HFFc6 (cell line): ENCODE measurements at regions not wholly inside any gene's neighbourhood (a gene's known extent, or its start where the extent isn't known, plus 50 kb on each side); places are given as distances from the start of the nearest gene placed in this dataset.

Experiments used
- DNase-seq: peaks from one replicate; pipeline ENCODE4 v3.0.0-alpha.2; 2018
- H3K27ac Mint-ChIP-seq: 2 replicates; pipeline ENCODE4 v1.8.0; 2020; ENCODE audit warnings: mild to moderate bottlenecking, mixed read lengths
- H3K27me3 Mint-ChIP-seq: 2 replicates; pipeline ENCODE4 v1.8.0; 2021; ENCODE audit warnings: mild to moderate bottlenecking, moderate library complexity, mixed read lengths; ENCODE audit not compliant: insufficient read depth
- H3K36me3 Mint-ChIP-seq: 2 replicates; pipeline ENCODE4 v1.8.0; 2021; ENCODE audit warnings: low read depth, mixed read lengths
- H3K4me1 Mint-ChIP-seq: 2 replicates; pipeline ENCODE4 v1.8.0; 2020; ENCODE audit warnings: low read depth, mixed read lengths
- H3K4me3 Mint-ChIP-seq: 2 replicates; pipeline ENCODE4 v1.8.0; 2020; ENCODE audit warnings: mild to moderate bottlenecking, moderate library complexity, mixed read lengths
- H3K9me3 Mint-ChIP-seq: 2 replicates; pipeline ENCODE4 v1.8.0; 2020; ENCODE audit warnings: mild to moderate bottlenecking, mixed read lengths
- TF ChIP-seq, protein P1 (sequence below): fragments of 200-600 bp; sonication (generic); IDR thresholded peaks from 2 replicates; pipeline ENCODE4 v1.5.0; 2021; ENCODE audit warnings: antibody characterized with exemption, mild to moderate bottlenecking

DNA sequence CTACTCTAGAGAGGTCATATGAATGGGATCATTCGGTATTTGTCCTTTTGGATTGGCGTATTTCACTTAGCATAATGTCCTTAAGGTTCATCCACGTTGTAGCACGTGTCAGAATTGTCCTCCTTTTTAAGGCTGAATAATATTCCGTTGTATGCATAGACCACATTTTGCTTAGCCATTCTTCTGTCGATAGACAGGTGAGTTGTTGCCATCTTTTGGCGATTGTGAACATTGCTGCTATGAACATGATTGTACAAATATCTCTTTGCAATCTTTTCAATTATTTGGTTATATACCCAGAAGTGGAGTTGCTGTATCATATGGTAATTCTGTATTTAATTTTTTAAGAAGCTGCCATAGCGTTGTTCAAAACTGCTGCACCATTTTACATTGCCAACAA lies 52.4 kb upstream of the GOLGA8J start:
- H3K27me3 Mint-ChIP-seq: peaks cover 9% of the 10 kb centered on the region
- no peak for DNase-seq
- no peaks in the 10 kb centered on the region for H3K36me3 Mint-ChIP-seq
- peaks cover 4% of the 10 kb centered on the region; the same call in 1 of the 2 replicates for H3K9me3 Mint-ChIP-seq
- no peak overlapping the region for H3K4me3 Mint-ChIP-seq
- H3K4me1 Mint-ChIP-seq: no peaks in the 10 kb centered on the region
- no peak overlapping the region for H3K27ac Mint-ChIP-seq
- TF ChIP-seq, protein P1, sequence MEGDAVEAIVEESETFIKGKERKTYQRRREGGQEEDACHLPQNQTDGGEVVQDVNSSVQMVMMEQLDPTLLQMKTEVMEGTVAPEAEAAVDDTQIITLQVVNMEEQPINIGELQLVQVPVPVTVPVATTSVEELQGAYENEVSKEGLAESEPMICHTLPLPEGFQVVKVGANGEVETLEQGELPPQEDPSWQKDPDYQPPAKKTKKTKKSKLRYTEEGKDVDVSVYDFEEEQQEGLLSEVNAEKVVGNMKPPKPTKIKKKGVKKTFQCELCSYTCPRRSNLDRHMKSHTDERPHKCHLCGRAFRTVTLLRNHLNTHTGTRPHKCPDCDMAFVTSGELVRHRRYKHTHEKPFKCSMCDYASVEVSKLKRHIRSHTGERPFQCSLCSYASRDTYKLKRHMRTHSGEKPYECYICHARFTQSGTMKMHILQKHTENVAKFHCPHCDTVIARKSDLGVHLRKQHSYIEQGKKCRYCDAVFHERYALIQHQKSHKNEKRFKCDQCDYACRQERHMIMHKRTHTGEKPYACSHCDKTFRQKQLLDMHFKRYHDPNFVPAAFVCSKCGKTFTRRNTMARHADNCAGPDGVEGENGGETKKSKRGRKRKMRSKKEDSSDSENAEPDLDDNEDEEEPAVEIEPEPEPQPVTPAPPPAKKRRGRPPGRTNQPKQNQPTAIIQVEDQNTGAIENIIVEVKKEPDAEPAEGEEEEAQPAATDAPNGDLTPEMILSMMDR: no peak; the same call in 1 of the 2 replicates

DNA sequence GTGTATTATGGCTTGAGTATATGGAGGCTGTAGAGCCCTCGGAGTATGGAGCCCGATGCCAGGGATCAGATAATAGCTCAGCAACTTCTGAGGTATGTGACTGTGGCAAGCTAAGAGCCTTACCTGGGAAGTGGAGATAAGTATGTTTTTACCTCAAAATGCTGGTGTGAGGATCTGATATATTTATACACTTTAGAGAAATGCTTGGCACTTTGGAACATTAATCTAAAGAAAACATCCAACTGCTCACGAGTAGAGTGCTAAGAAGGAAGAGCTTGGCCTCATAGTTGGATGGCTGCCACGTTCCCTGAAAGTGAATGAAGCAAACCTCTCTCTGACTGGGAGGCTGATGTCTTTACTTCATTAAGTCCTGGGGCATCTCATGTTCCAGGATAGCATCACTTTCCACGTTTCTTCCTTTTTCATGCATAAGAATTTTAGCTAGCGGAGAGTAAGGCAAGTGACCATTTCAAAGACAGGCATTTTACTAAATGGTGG lies 58.9 kb upstream of the GOLGA8J start:
- TF ChIP-seq, protein P1: no peak
- peaks cover 18% of the 10 kb centered on the region for H3K27me3 Mint-ChIP-seq
- H3K27ac Mint-ChIP-seq: no peak overlapping the region
- no peaks in the 10 kb centered on the region for H3K36me3 Mint-ChIP-seq
- no peaks in the 10 kb centered on the region for H3K9me3 Mint-ChIP-seq
- H3K4me3 Mint-ChIP-seq: no peak overlapping the region
- DNase-seq: peak; percentile 8
- H3K4me1 Mint-ChIP-seq: no peaks in the 10 kb centered on the region

DNA sequence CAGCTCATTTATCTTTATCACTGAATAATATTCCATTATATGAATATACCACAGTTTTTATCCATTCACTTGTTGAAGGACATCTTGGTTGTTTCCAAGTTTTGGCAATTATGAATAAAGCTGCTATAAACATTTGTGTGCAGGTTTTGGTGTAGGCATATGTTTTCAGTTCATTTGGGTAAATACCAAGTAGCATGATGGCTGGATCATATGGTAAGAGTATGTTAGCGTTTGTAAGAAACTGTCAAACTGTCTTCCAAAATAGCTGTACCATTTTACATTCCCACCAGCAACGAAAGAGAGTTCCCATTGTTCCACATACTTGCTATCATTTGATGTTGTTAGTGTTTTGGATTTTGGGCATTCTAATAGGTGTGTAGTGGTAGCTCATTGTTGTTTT lies 72.0 kb upstream of the GOLGA8J start:
- TF ChIP-seq, protein P1: no peak
- no peaks in the 10 kb centered on the region for H3K4me1 Mint-ChIP-seq
- H3K27me3 Mint-ChIP-seq: peaks cover 5% of the 10 kb centered on the region
- no peaks in the 10 kb centered on the region for H3K9me3 Mint-ChIP-seq
- DNase-seq: no peak
- H3K36me3 Mint-ChIP-seq: no peaks in the 10 kb centered on the region
- H3K4me3 Mint-ChIP-seq: no peak overlapping the region
- H3K27ac Mint-ChIP-seq: no peak overlapping the region

DNA sequence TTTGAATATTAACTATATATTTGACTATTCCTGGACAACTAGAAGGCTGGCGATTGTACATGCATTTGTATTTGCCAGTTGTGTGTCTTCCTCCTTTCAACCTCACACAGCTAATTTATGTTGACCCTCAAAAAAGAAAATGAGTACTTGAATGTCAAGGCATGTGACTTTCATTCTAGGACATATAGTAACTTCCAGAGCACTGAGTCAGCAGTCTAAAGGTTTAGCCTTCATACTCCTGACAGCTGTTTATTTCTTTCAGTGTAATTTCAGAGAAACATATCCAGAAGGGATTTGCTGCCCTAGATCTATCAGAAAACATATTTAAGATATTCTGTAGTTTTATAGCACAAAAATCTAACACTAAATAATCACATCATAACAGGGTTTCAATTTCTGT lies 74.6 kb upstream of the GOLGA8J start:
- TF ChIP-seq, protein P1: no peak
- no peak for DNase-seq
- no peaks in the 10 kb centered on the region for H3K9me3 Mint-ChIP-seq

DNA sequence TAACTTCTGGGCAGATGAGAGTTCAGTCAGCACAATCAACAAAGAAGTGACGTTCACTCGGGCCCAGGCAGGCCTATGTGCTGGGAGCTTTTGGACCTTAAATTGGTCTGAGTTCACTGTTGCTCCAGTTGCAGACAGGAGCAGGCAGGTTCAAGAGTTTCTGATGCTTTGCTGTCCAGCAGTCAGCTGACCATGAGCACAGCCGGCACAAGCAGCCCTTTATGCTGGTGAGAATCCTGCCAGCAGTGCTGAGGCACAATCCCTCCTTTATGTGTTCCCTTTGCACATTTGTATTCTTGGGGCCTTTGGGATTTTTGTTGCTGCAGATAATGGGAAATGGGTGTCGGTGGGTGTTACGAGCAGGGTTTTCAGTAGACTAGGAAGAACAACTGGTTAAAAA lies 81.2 kb upstream of the GOLGA8J start:
- H3K36me3 Mint-ChIP-seq: no peaks in the 10 kb centered on the region
- TF ChIP-seq, protein P1: no peak
- H3K27ac Mint-ChIP-seq: no peak overlapping the region
- no peaks in the 10 kb centered on the region for H3K9me3 Mint-ChIP-seq
- H3K4me1 Mint-ChIP-seq: no peaks in the 10 kb centered on the region
- peaks cover 29% of the 10 kb centered on the region for H3K27me3 Mint-ChIP-seq
- no peak for DNase-seq
- H3K4me3 Mint-ChIP-seq: no peak overlapping the region

More for the DNA sequence above, 74.6 kb upstream of the GOLGA8J start:
- Mint-ChIP-seq H3K4me3 (no peak overlapping the region), H3K36me3 (no peaks in the 10 kb centered on the region), H3K27me3 (peaks cover 21% of the 10 kb centered on the region), H3K4me1 (no peaks in the 10 kb centered on the region), H3K27ac (no peak overlapping the region)

DNA sequence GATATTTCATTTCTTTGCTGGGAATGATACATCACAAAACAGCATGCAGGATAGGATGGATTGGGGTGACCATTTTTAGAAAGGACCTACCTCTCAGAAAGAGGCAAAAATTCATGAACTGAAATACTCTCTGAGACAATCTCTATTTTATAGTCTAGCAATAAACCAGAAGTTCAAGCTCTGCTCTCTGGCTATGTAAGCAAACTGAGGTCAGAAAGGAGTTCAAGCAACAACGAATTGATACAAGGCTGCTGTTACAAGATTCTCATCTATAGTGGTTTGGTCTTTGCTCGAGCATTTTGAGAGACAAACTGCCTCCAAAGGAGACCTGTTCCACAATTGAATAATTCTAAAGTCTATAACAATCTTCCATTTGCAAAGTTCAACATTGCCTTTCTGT lies 84.7 kb upstream of the GOLGA8J start:
- TF ChIP-seq, protein P1: no peak
- Mint-ChIP-seq H3K4me1 (no peaks in the 10 kb centered on the region), H3K27ac (no peak overlapping the region), H3K27me3 (peaks cover 19% of the 10 kb centered on the region), H3K36me3 (no peaks in the 10 kb centered on the region), H3K9me3 (no peaks in the 10 kb centered on the region), H3K4me3 (no peak overlapping the region)
- DNase-seq: no peak
